ENCODE measurements at regions not wholly inside any gene's neighbourhood (a gene's known extent, or its start where the extent isn't known, plus 50 kb on each side); places are given as distances from the start of the nearest gene placed in this dataset.

DNA sequence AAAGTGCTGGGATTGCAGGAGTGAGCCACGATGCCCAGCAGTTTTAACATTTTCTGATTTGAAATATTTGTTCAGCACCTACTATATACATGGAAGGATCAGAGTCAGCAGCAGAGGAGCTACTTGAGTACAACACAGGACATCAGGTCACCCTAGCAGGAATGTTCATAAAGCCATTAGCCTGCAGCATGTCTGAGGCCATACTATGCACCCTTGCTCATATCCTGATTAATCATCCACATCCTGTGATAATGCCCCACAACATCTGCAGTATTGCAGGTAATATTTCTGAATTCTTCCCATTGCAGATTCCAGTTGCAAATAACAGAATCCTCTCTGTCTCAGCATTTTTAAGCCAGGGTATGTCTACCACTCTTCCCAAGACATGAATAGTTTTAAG, 135.5 kb upstream of the PRNP start:
- FAIRE-seq (no peak), DNase-seq (ENCODE audit: insufficient read length, low spot score) (no peak)
- TF ChIP-seq, protein P1, sequence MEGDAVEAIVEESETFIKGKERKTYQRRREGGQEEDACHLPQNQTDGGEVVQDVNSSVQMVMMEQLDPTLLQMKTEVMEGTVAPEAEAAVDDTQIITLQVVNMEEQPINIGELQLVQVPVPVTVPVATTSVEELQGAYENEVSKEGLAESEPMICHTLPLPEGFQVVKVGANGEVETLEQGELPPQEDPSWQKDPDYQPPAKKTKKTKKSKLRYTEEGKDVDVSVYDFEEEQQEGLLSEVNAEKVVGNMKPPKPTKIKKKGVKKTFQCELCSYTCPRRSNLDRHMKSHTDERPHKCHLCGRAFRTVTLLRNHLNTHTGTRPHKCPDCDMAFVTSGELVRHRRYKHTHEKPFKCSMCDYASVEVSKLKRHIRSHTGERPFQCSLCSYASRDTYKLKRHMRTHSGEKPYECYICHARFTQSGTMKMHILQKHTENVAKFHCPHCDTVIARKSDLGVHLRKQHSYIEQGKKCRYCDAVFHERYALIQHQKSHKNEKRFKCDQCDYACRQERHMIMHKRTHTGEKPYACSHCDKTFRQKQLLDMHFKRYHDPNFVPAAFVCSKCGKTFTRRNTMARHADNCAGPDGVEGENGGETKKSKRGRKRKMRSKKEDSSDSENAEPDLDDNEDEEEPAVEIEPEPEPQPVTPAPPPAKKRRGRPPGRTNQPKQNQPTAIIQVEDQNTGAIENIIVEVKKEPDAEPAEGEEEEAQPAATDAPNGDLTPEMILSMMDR (IDR thresholded peaks at IDR 0.05; ENCODE audit: insufficient read depth, missing control alignments), result no peak

DNA sequence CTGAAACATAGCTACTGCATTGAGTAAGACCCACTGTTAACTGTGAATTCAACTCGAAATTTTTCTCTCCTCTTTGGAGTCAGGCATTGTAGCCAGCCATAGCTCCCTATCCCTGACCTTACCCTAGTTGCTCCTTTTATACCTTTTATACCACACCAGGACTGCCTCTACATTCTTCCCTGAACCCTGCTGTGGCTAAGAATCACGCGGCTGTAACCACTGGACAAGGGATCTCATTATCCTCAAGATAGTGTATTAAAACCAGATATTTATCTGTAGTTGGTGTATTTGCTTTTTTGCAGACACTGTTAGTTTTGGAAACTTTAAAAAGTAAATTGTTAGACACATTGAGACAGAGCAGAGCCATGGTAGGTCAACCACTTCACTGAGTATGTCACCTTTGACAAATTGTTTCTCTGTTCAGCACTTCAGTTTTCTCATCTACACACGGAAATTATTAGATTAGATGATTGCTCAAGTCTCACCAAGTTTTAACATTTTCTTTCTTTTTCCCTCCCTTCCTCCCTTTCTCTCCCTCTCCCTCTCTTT, 136.5 kb upstream of the PRNP start:
- TF ChIP-seq, protein P1 (IDR thresholded peaks at IDR 0.05; ENCODE audit: insufficient read depth, missing control alignments), result no peak
- DNase-seq (ENCODE audit: insufficient read length, low spot score) (no peak), FAIRE-seq (no peak)

DNA sequence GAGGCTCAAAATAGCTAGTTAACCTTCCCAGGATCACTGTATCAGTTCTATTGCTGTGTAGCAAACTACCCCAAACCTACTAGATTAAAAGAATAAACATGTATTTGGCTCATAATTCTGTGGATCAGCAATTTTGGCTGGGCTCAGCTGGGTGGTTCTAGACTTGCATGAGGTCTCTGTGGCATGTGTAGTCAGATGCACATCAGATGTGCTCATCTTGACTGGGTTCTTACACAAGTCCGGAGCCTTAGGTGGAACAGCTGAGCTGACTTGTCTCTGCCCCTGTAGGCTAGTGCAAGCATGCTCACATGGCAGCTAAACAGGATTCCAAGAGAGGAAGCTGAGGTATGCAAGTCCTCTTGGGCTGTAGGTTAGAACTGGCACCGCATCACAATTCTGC, 137.7 kb upstream of the PRNP start:
- no peak for FAIRE-seq
- no peak for DNase-seq (ENCODE audit: insufficient read length, low spot score)
- TF ChIP-seq, protein P1 (IDR thresholded peaks at IDR 0.05; ENCODE audit: insufficient read depth, missing control alignments), result no peak

DNA sequence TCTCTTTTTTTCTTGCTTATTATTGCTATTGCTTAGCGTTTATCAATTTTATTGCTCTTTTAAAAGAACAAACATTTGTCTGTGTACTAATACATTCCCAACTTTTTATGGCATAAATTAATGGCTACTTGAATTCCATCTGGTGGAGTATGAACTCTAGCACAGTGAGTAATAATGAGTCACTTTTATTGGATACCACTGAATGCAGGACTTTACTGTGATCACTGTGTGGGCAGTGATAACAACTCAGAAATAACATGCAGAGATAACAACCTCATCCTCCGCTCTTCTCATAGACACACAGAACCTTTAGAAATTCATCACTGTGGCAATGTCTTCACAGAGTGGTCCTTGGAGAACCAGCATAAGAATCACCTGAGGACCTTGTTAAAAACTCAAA, 139.5 kb upstream of the PRNP start:
- TF ChIP-seq, protein P1 (IDR thresholded peaks at IDR 0.05; ENCODE audit: insufficient read depth, missing control alignments), result no peak
- DNase-seq (ENCODE audit: insufficient read length, low spot score), result no peak
- no peak for FAIRE-seq

DNA sequence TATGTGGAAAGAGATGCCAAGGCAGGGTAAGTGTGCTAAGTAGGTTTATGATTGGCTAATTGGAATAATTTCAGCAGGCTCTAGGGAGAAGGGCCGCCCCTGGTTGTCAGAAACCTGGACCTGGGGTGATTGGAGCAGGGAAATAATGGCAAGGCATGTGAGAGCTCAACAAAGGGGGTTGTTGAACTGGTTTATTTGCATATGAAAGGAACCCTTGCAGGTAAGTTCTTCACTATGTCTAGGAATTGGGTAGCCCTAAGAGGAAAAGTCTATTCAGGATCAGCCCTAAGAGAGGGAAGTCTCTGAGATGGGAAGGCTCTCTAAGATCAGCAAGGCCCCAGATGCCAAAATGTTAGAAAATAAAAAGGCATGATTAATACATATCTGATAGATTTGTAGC, 139.9 kb upstream of the PRNP start:
- TF ChIP-seq, protein P1 (IDR thresholded peaks at IDR 0.05; ENCODE audit: insufficient read depth, missing control alignments), result no peak
- DNase-seq (ENCODE audit: insufficient read length, low spot score) (no peak), FAIRE-seq (no peak)

DNA sequence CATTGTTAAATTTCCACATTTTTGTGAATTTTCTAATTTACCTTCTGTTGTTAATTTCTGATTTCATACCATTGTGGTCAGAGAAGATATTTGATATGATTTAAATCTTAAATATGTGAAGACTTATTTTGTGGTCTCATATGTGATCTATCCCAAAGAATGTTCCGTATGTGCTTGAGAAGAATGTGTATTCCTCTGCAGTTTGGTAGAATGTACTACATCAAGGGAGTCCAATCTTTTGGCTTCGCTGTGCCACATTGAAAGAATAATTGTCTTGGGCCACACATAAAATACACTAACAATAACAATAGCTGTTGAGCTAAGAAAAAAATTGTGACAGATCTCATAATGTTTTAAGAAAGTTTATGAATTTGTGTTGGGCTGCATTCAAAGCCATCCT, 140.7 kb upstream of the PRNP start:
- DNase-seq (ENCODE audit: insufficient read length, low spot score), result no peak
- TF ChIP-seq, protein P1 (IDR thresholded peaks at IDR 0.05; ENCODE audit: insufficient read depth, missing control alignments), result no peak
- FAIRE-seq, result no peak

DNA sequence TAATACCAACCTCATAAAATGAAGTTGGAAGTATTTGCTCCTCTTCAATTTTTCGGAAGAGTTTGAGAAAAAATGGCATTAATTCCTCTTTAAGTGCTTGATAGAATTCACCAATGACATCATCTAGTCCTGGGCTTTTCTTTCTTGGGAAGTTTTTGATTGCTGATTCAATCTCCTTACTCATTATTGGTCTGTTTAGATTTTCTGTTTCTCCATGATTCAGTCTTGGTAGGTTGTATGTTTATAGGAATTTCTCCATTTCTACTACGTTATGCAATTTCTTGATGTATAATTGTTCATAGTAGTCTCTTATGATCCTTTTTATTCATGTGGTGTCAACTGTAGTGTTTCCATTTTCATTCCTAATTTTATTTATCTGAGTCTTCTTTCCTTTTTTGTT, 141.5 kb upstream of the PRNP start:
- TF ChIP-seq, protein P1 (IDR thresholded peaks at IDR 0.05; ENCODE audit: insufficient read depth, missing control alignments), result no peak
- FAIRE-seq, result no peak
- no peak for DNase-seq (ENCODE audit: insufficient read length, low spot score)
